ENCODE measurements at regions not wholly inside any gene's neighbourhood (a gene's known extent, or its start where the extent isn't known, plus 50 kb on each side); places are given as distances from the start of the nearest gene placed in this dataset.

- no peak overlapping the region for H3K4me3 ChIP-seq
- intact Hi-C loops (cut with DNase I; ENCODE audit: low total_unique reads): no loop called here
- no peaks in the 10 kb centered on the region for H3K4me1 ChIP-seq
- no peak for TF ChIP-seq CTCF (IDR thresholded peaks at IDR 0.05)
- no peaks in the 10 kb centered on the region for H3K27me3 ChIP-seq
- no peak overlapping the region for H3K27ac ChIP-seq
- H3K9me3 ChIP-seq: no peaks in the 10 kb centered on the region
- H3K36me3 ChIP-seq: no peaks in the 10 kb centered on the region
- no peak for DNase-seq
Measured at GRCh38 chr15:85920956-85921355, 126.2 kb upstream of the KLHL25 start.

- DNase-seq: no peak
- Histone ChIP-seq H3K27me3 (no peaks in the 10 kb centered on the region), H3K27ac (no peak overlapping the region), H3K36me3 (no peaks in the 10 kb centered on the region), H3K9me3 (no peaks in the 10 kb centered on the region), H3K4me1 (no peaks in the 10 kb centered on the region), H3K4me3 (no peak overlapping the region)
- TF ChIP-seq CTCF (IDR thresholded peaks at IDR 0.05): no peak
- intact Hi-C loops (cut with DNase I; ENCODE audit: low total_unique reads): no loop called here
Measured at GRCh38 chr15:85924088-85924487, 129.4 kb upstream of the KLHL25 start.

- no peak for DNase-seq
- Histone ChIP-seq H3K4me3 (no peak overlapping the region), H3K9me3 (no peaks in the 10 kb centered on the region), H3K4me1 (no peaks in the 10 kb centered on the region), H3K36me3 (no peaks in the 10 kb centered on the region), H3K27me3 (no peaks in the 10 kb centered on the region), H3K27ac (no peak overlapping the region)
- intact Hi-C loops (cut with DNase I; ENCODE audit: low total_unique reads): no loop called here
- no peak for TF ChIP-seq CTCF (IDR thresholded peaks at IDR 0.05)
Measured at GRCh38 chr15:85925649-85926237, 131.0 kb upstream of the KLHL25 start.

- DNase-seq: no peak
- Histone ChIP-seq H3K4me3 (no peak overlapping the region), H3K36me3 (no peaks in the 10 kb centered on the region), H3K27me3 (peaks cover 0 to 5% of the 10 kb centered on the region in 2 donors), H3K27ac (no peak overlapping the region), H3K4me1 (no peaks in the 10 kb centered on the region), H3K9me3 (no peaks in the 10 kb centered on the region)
- no peak for TF ChIP-seq CTCF (IDR thresholded peaks at IDR 0.05)
- intact Hi-C loops (cut with DNase I; ENCODE audit: low total_unique reads): no loop called here
Measured at GRCh38 chr15:85926834-85927233, 132.1 kb upstream of the KLHL25 start.

GRCh38 chr15:85927931-85928537 lies 133.3 kb upstream of the KLHL25 start:
- no peak for DNase-seq
- H3K27me3 ChIP-seq: peaks cover 0 to 5% of the 10 kb centered on the region in 2 donors
- H3K4me3 ChIP-seq: no peak overlapping the region
- no peak for TF ChIP-seq CTCF (IDR thresholded peaks at IDR 0.05)
- H3K9me3 ChIP-seq: no peaks in the 10 kb centered on the region
- no peak overlapping the region for H3K27ac ChIP-seq
- intact Hi-C loops (cut with DNase I; ENCODE audit: low total_unique reads): no loop called here
- no peaks in the 10 kb centered on the region for H3K4me1 ChIP-seq
- H3K36me3 ChIP-seq: no peaks in the 10 kb centered on the region
